ENCODE measurements at regions not wholly inside any gene's neighbourhood (a gene's known extent, or its start where the extent isn't known, plus 50 kb on each side); places are given as distances from the start of the nearest gene placed in this dataset.

- H4K20me1 ChIP-seq (ENCODE audit: insufficient read depth, low read length) = no peaks in the 10 kb centered on the region
- H3K4me2 ChIP-seq (ENCODE audit: low read length) = no peak overlapping the region
- H3K4me3 ChIP-seq (ENCODE audit: low read depth, low read length, poor library complexity, severe bottlenecking) = no peak overlapping the region
- H3K4me1 ChIP-seq (ENCODE audit: insufficient read depth, low read length, poor library complexity, severe bottlenecking) = no peaks in the 10 kb centered on the region
- BruUV-seq (replicated peaks) = no TSS peak
- no peak for TF ChIP-seq EZH2phosphoT487 (IDR thresholded peaks at IDR 0.05; ENCODE audit: borderline replicate concordance, low read depth, low read length)
- no peak for TF ChIP-seq CTCF (conservative IDR thresholded peaks at IDR 0.05; ENCODE audit: low read length)
- no peak for DNase-seq (ENCODE audit: low spot score)
- POLR2A ChIA-PET = no interaction called here
- no peaks in the 10 kb centered on the region for H3K36me3 ChIP-seq (ENCODE audit: insufficient read depth, low read length)
- H3K27ac ChIP-seq (ENCODE audit: low read depth, low read length, poor library complexity, severe bottlenecking) = no peak overlapping the region
- no peaks in the 10 kb centered on the region for H3K9me3 ChIP-seq (ENCODE audit: low read length)
- CTCF ChIA-PET (ENCODE audit: unreplicated experiment) = no interaction called here
- H2AFZ ChIP-seq (ENCODE audit: low read length) = no peak overlapping the region
- intact Hi-C loops (cut with micrococcal nuclease; ENCODE audit: unreplicated experiment) = no loop called here
- no peaks in the 10 kb centered on the region for H3K9me2 ChIP-seq (ENCODE audit: insufficient read depth, low read length)
- no peaks in the 10 kb centered on the region for H3K79me2 ChIP-seq (ENCODE audit: insufficient read depth, low read depth, low read length)
These were observed 190.6 kb upstream of the NFIA start for GRCh38 chr1:60891765-60892164.

- no peaks in the 10 kb centered on the region for H3K36me3 ChIP-seq (ENCODE audit: insufficient read depth, low read length)
- ChIA-PET CTCF (ENCODE audit: unreplicated experiment) (no interaction called here), POLR2A (interaction anchor here (0.5 kb wide), 1 partner anchor 1253 kb away, joined by 3 read pairs; no protein-coding TSS in a partner anchor)
- no peaks in the 10 kb centered on the region for H3K4me1 ChIP-seq (ENCODE audit: insufficient read depth, low read length, poor library complexity, severe bottlenecking)
- TF ChIP-seq EZH2phosphoT487 (IDR thresholded peaks at IDR 0.05; ENCODE audit: borderline replicate concordance, low read depth, low read length) (no peak), CTCF (conservative IDR thresholded peaks at IDR 0.05; ENCODE audit: low read length) (no peak)
- intact Hi-C loops (cut with micrococcal nuclease; ENCODE audit: unreplicated experiment) = no loop called here
- H3K27ac ChIP-seq (ENCODE audit: low read depth, low read length, poor library complexity, severe bottlenecking) = no peak overlapping the region
- no TSS peak for BruUV-seq (replicated peaks)
- H3K79me2 ChIP-seq (ENCODE audit: insufficient read depth, low read depth, low read length) = no peaks in the 10 kb centered on the region
- H3K4me3 ChIP-seq (ENCODE audit: low read depth, low read length, poor library complexity, severe bottlenecking) = no peak overlapping the region
- no peaks in the 10 kb centered on the region for H3K9me2 ChIP-seq (ENCODE audit: insufficient read depth, low read length)
- no peak overlapping the region for H2AFZ ChIP-seq (ENCODE audit: low read length)
- H4K20me1 ChIP-seq (ENCODE audit: insufficient read depth, low read length) = no peaks in the 10 kb centered on the region
- no peak overlapping the region for H3K4me2 ChIP-seq (ENCODE audit: low read length)
- no peaks in the 10 kb centered on the region for H3K9me3 ChIP-seq (ENCODE audit: low read length)
- DNase-seq (ENCODE audit: low spot score) = no peak
These were observed 191.1 kb upstream of the NFIA start for GRCh38 chr1:60891281-60891680.

- no peak for TF ChIP-seq CTCF (conservative IDR thresholded peaks at IDR 0.05; ENCODE audit: low read length)
- no peak for TF ChIP-seq EZH2phosphoT487 (IDR thresholded peaks at IDR 0.05; ENCODE audit: borderline replicate concordance, low read depth, low read length)
- Histone ChIP-seq H3K27ac (ENCODE audit: low read depth, low read length, poor library complexity, severe bottlenecking) (no peak overlapping the region), H4K20me1 (ENCODE audit: insufficient read depth, low read length) (no peaks in the 10 kb centered on the region), H3K9me3 (ENCODE audit: low read length) (no peaks in the 10 kb centered on the region), H3K4me3 (ENCODE audit: low read depth, low read length, poor library complexity, severe bottlenecking) (no peak overlapping the region), H3K9me2 (ENCODE audit: insufficient read depth, low read length) (no peaks in the 10 kb centered on the region), H3K36me3 (ENCODE audit: insufficient read depth, low read length) (no peaks in the 10 kb centered on the region), H3K79me2 (ENCODE audit: insufficient read depth, low read depth, low read length) (no peaks in the 10 kb centered on the region), H3K4me2 (ENCODE audit: low read length) (no peak overlapping the region), H2AFZ (ENCODE audit: low read length) (no peak overlapping the region), H3K4me1 (ENCODE audit: insufficient read depth, low read length, poor library complexity, severe bottlenecking) (no peaks in the 10 kb centered on the region)
- CTCF ChIA-PET (ENCODE audit: unreplicated experiment) = no interaction called here
- POLR2A ChIA-PET = interaction anchor here (0.5 kb wide), 1 partner anchor 1254 kb away, joined by 3 read pairs; no protein-coding TSS in a partner anchor
- no TSS peak for BruUV-seq (replicated peaks)
- DNase-seq (ENCODE audit: low spot score) = no peak
- intact Hi-C loops (cut with micrococcal nuclease; ENCODE audit: unreplicated experiment) = no loop called here
These were observed 191.7 kb upstream of the NFIA start for GRCh38 chr1:60890664-60891063.

Data from OCI-LY7 (cell line).